DMS 273 treated with DMSO at 0.1 percent for 48 hours (cell line): ENCODE measurements at regions not wholly inside any gene's neighbourhood (a gene's known extent, or its start where the extent isn't known, plus 50 kb on each side); places are given as distances from the start of the nearest gene placed in this dataset.
"Not testable (repeated sequence)": the region's sequence is repeated elsewhere in the genome, so short reads cannot be mapped to it uniquely, and the experiment has no call there.

ENCODE experiments used
- DNase-seq: peaks from one replicate; lab custom pipeline; 2025; lab: John Stamatoyannopoulos, UW

DNA sequence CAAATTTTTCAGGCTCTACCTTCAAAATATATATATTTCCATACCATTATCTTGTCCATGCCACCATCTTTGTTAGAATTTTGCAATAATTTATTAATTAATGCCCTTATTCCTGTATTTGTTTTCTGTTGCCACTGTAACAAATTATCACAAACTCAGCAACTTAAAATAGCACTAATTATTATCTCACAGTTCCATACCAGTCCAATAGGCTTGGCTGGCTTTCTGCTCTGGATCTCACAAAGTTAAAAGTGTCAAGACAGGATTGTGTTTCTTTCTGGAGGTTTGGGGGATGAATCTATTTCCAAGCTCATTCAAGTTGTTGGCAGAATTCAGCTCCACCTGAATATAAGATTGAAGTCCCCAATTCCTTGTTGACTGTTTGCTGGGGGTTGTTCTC lies 58.6 kb upstream of the SLC38A4 start:
- DNase-seq: no peak

DNA sequence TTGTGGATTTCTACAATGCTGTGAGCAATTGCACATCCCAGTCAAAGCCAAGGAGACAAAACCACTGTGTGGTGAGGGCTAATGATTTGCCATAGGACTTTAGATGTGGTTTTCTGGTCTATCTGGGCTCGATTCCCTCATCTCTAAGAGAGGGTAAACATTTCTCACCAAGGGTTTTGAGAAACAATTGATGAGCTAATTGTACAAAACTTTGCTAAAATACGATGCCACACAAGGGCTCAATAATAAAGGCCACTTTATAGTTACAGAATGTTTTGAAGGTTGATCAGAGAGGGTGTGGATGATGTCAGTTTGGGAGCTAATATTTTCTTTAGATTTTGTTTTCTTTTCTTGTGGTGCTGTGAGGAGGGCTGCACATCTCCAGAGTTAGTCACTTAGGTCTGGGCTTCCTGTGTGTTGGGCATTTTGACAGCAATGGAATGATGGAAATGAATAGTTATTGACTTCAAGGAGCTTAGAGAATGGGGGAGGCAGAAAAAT lies 60.8 kb upstream of the SLC38A4 start:
- no peak for DNase-seq

DNA sequence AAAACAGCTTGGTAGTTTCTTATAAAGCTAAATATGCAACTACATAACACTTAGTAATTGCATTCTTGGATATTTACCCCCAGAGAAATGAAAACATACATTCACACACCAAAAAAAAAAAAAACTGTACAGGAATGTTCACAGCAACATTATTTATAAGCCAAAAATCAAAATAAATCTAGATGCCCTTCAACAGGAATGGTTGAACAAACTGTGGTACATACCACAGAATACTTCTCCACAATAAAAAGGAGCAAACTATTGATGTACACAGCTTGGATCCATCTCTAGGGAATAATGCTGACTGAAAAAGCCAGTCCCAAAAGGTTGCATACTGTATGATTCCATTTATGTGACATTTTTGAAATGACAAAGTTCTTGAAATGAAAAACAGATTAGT lies 62.1 kb upstream of the SLC38A4 start:
- no peak for DNase-seq

DNA sequence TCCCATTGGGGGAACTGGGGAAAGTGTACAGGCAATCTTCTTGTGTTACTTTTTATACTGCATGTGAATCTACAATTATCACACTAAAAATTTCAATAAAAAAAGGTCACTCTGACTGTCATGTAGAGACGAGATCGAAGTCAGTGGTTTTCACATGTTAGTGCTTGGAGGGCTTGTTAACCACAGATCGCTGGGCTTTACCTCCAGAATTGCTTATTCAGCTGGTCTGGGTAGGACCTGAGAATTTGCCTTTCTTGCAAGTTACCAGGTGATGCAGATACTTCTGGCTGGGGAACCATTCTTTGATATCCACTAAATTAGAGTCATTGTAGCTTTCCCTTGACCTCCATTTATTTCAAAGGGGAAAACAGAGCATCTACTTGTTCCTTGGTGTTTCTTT lies 62.8 kb upstream of the SLC38A4 start:
- no peak for DNase-seq

DNA sequence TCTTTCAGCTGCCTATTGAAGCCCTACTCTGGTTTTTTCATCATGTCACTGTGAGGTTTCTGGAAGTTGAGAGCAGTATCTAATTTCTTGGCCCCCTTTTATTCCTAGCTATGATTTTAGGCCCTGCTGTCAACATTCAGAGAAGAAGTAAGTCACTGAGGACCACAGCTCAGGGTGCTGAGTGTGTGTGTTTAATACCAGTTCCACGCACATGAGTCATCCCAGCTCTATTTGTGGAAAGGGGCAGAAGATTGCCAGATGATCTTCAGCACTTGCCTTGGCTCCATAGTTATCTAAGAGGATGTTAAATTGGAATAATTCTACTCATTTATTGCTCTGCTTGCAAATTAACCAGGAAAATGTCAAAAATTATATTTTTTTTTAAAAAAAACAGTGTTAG lies 65.5 kb upstream of the SLC38A4 start:
- DNase-seq: no peak

DNA sequence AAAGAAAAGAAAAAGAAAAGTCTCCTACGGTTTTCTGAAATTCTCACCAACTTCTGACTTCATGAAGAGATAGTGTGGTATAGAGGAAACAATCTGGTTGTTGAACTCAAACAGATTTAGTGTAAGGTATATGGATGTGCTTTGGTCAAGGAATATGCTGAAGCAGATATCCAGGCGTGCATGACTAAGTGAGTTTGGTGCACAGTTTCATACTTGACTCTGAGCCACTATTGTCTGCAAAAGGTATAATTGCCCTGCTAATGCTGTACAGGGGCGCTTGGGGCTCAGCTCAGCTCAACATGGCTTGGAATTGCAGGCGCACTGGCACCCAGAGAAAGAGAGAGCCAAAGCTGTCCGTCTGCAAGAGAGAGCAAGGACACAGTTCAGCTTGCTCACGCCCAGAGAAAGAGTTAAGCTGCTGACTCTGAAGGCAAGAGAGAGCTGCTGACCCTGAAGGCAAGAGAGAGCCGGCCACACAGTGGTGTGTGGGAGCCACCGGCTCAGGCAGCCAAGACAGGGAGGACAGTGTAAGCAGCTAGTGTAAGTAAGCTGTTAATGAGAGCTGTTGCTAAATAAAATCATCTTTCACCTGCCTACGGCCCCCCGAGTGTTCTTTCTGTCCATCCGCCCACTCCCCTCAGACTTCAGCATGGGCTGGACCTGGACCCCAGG lies 66.4 kb upstream of the SLC38A4 start:
- DNase-seq: no peak

DNA sequence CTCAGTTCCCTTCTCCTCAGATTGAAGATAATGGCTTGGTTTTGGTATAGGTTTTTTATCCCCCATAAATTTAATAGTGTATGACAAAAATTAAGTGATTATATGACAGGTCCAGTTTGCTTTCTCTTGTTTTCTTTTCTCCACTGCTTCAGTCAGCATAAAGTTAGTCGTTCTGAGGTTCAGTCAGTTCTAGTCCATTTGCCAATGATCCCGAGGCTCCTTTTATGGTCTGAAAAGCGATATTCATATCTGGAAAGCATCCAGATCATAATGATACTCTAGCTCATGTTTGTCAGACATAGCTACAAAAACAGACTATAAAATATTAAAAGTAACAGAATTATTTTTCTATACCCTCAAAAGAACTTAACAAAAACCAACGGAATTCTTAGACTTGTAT lies 67.1 kb upstream of the SLC38A4 start:
- no peak for DNase-seq

DNA sequence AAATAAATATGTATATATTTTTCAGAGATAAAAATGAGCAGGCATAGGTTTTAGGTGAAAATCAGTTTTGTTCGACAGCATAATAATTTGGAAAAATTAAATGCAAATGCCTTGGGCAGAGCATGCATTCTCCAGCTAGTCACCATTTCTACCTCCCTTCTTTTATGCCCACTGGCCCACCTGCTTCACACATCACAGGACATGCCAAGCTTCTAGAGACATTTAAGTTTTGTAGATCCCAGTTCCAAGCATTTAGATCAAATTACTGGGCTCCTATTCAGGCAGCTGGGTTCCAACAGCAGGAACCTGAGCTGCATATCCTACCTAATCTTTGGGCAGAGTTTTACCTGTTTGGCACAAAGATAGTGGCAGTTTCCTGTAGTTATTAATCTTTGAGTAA lies 67.6 kb upstream of the SLC38A4 start:
- no peak for DNase-seq

DNA sequence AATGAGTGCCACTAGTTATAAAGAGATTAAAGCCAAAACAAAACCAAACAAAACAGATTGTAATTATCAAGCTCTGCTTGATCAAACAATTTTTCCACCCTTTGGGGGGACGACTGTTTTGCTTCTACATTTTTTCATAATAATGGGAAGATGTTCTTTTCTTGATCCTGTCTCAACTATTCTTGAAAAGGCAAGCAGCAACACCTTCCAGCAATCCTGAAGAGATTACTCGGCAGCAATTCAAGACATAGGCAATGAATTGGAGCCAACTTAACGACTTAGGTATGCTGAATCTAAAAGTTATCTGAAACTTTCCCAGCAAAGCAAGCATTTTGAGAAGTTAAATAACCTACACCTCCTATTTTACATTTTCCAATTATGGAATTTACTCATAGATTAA lies 69.9 kb upstream of the SLC38A4 start:
- DNase-seq: no peak

DNA sequence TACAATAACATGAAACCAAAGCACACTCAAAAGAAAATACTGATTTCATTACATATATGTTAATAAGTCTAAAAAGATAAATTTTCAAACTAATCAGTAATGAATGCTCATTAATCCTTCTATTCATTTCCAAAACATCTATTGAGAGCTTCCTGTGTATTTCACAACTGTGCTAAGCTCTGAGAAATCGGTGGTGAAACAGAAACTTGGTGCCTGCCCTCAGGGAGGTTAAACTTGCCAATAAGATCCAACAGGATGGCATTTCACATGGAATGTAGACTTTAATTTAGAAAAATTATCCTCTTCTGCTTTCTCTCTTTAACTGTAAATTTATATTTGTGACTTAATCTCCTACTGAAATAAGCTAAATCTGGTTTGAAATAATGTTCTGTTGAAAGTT lies 70.9 kb upstream of the SLC38A4 start:
- DNase-seq: no peak

DNA sequence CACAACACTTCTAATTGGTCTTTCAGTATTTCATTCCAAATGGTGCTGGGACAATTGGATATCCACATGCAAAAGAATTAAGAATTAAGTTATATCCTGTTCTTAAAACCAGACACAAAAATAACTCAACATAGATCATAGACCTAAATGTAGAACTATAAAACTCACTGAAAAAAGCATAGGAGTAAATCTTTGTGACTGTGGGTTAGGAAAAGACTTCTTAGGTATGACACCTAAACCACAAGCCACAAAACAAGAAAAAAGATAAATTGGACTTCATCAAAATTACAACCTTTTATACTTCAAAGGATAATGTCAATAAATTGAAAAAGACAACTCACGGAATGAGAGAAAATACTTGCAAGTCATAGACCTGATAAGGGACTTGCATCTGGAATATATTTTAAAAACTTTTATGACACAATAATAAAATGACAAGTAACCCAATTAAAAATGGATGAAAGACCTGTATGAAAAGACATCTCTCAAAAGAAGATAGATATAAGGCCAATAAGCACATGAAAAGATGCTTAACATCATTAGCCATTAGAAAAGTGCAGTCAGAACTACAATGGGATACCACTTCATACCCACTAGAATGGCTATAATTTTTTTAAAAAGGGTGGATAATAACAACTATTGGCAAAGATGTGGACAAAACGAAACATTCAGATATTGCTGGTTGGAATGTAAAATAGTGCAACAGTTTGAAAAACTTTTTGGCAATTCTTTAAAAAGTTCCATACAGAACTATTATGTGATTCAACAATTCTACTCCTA lies 72.5 kb upstream of the SLC38A4 start:
- DNase-seq: no peak

DNA sequence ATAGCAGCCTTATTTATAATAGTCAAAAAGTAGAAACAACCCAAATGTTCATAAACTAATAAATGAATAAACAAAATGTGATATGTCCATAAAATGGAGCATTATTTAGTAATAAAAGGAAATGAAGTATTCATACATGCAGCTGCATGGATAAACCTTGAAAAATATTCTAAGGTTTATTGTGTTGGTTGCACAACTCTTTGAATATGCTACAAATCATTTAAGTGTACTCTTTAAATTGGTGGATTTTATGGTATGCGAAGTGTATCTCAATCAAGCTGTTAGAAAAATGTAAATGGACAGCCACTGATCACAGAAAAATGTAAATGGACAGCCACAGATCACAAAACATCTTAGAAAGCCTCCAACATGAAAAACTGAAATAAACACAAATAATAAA lies 73.2 kb upstream of the SLC38A4 start:
- no peak for DNase-seq

DNA sequence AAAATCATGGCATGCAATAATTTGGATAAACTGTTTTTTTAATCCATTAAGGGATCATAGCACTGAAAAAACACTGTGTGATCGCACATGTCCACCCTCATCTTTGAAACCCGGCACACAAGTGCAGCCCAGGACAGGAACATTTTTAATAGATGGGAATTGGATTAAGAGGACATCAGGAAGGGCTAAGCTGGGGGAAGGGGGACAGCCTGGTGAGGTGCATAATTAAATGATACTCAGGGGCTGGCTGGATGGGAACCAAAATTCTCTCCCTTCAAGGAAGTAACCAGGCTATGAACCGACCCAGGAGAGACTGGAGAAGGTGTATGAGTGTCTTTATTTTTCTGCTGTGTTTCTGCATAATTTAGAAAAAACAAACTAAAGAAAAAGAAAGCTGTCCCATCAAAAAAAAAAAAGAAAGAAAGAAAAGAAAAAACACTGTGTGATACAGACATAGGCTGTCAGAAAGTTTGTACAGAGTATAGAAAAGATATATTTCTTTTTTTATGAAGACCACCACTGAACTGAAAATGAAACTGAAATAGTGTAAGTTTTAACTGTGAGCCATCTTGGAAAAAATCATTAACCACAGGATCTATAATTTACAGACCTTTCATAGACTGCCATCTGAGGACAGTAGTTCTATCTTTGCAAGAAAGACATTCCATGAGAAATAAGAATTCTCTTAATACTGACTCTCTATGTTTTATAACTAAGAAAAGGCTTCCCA lies 75.1 kb upstream of the SLC38A4 start:
- DNase-seq: no peak

DNA sequence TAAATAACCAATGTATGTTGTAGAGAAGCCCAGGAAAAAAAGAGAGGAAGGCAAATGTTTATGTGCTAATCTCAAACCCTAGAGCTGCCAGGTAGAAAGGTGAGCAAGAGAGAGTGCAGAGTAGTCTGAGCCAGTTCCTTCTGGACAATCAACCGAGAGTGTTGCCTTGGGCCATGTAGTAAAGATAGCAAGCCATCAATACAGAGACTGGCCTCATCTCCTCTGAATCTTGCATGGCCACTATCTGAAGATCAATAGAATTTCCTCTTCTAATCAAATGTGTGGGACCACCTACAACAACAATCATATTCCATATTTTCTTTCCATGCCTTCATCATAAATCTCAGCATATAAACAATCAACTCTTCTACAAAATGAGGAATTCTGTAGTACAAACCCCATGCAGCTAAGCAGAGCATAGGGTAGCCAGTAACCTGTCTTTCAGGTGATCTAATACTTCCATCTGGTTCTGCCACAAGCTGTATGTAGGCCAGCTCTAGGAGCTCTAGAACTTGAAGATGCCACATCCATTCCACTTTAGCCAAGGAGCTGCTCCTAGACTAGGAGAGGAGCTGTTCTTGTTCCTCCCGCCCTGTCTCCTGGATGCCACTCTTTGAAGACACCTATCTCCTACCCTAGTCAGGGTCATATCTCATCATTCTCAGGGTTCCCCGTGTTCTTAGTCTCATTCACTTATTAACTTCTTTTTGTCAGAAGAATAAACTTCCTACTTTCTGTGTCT lies 75.8 kb upstream of the SLC38A4 start:
- DNase-seq: no peak

DNA sequence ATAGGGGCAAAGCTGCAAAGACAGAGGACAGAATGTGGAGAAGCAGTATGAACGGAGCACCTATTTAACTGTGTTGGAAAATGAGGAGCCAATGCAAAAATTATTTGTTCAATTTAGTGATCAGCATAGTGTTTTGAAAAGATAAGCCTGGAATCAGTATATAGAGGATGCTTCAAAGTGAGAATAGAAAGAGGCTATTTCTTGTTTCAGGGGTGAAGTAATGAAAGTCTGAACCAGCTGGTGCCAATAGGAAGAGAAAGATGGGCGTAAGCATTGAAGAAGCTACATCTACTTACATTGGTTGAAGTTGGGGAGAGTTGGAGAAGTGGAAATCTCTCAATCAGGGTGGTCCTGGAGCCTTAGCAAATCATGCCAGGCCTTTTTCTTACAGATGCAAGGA lies 77.3 kb upstream of the SLC38A4 start:
- no peak for DNase-seq

DNA sequence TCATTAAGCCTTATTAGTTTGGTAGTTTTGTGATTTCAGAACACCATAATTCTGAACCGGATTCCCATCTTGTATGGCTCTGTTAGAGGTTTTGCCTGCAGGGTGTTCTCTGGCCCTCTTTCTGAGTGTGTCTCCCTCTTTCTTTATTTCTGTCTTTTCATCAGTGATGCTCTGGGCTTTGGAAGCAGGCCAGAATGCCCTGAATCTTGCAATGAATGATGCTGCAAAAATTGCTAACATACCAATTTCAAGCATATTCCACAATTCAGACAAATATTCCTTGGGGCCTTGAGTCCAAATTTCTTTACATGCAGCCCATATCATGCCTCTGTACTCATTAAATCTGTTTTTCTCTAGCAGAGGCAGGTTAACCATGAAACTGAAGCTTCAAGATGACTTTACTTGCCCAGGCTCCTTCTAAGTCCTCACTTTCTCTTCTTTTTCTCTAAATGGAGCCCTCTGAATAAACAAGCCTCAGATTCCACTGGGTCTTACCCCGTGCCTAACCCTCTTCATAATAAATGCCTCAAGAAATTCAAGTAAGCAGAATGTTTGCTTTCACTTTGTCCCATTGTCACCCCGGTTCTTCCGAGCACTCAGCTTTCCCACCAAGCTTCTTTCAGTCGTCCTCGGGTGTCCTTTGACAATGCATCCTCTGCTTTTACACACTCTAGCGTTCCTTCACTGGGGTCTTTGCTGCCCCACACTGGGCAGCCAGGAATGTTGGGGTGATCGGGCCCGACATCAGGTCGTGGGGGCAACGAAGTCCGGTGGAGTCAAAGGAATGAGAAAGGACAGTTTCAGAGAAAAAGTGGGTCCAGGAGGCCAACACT lies 78.8 kb upstream of the SLC38A4 start:
- DNase-seq: no peak

DNA sequence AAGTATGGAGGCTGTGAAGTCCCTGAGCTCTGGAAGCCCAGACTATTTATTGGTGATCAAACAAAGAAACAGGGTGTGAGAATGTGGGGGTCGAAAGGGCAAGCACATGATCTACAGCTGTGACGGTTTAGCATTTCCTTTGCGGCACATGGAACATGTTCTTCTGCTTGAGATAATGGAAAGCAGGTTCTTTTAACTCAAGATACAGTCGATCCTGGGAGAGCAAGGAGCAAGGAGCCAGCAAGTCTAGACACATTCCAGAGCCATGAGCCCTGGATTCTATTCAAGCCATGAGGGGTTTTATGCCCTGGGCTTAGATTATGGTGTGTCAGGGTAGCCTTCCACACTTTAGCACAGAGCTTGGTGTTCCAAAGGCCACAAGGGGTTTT lies 79.4 kb upstream of the SLC38A4 start:
- not testable (repeated sequence) for DNase-seq

DNA sequence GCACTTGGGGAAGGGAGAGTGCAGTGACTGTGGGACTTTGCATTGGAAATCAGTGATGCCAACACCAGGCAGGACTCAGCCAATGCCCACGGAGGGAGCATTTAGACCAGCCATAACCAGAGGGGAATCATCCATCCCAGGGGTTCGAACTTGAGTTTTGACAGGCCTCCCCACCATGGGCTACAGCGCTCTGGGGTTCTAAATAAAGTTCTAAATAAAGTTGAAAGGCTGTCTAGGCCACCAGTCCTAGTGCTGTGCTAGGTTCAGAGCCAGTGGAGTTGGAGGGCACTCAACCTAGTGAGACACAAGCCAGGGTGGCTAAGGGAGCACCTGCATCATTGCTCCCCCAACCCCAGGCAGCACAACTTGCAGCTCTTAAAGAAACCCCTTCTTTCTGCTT lies 82.0 kb upstream of the SLC38A4 start:
- DNase-seq: no peak

DNA sequence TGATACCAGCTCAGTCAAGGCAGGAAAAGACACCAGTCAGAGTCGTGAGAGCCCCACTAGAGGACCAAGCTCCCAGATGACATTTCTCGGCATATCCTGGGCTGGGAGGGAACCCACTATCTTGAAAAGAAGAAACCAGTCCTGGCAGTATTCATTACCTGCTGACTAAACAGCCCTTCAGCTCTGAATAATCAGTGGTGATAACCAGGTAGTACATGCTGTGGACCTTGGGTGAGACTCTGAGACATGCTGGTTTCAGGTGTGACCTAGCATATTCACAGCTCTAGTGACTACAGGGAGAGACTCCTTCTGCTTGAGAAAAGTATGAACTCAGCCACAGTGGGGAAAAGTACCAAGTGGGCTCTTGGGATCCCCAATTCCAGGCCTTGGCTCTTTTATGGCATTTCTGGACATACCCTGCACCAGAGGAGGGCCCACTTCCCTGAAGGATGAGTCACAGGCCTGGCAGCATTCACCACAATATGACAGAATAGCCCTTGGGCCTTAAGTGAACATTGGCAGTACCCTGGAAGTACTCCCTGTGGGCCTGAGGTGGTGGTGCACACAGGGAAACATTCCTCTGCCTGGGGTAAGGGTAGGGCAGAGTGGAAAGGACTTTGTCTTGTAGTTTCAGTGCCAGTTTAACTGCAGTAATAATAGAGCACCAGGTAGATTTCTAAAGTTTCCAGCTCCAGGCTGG lies 82.6 kb upstream of the SLC38A4 start:
- DNase-seq: no peak

DNA sequence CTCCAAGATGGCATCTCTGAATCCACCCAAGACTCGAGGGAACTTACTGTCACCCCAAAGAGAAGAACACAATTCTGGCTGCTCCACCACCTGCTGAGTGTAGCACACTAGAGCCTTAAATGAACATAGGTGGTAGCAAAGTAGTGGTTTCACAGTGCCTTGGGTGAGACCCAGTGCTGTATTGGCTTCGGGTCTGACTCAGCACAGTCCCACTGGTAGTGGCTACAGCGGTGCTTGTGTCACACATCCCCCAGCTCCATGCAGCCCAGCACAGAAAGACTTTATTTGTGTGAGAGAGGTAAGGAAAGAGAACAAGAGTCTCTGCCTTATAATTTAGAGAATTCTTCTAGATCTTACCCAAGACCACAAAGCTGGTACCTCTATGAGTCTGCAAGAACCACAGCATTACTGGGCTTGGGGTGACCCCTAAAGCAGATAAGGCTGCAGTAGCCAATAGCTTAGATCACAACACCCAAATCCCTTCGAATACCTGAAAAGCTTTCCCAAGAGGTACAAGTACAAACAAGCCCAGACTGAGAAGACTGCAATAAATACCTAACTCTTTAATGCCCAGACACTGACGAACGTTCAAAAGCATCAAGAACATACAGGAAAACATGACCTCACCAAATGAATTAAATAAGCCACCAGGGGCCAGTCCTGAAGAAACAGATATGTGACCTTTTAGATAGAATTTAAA lies 83.3 kb upstream of the SLC38A4 start:
- no peak for DNase-seq
